Astrocyte (in vitro differentiated cells and primary cell): ENCODE measurements at regions not wholly inside any gene's neighbourhood (a gene's known extent, or its start where the extent isn't known, plus 50 kb on each side); places are given as distances from the start of the nearest gene placed in this dataset.

Source experiments
- DNase-seq: peaks from one replicate; pipeline ENCODE4 v3.0.0-alpha.2; 2010; ENCODE audit warnings: low read depth
- FAIRE-seq: peaks from 2 replicates; lab custom pipeline; 2011; peaks lifted over from hg19 to GRCh38; lab: Jason Lieb, UNC
- H2AFZ ChIP-seq: 2 replicates; pipeline ENCODE4 v1.6.0; 2012; ENCODE audit warnings: low read depth, low read length, inconsistent platforms
- H3K27ac ChIP-seq: 2 replicates; pipeline ENCODE4 v1.5.1; 2011; ENCODE audit warnings: low read depth, low read length, inconsistent platforms
- H3K27me3 ChIP-seq: 2 replicates; pipeline ENCODE4 v1.6.0; 2011; ENCODE audit warnings: low read length, inconsistent platforms; ENCODE audit not compliant: insufficient read depth
- H3K36me3 ChIP-seq: 2 replicates; pipeline ENCODE4 v1.5.1; 2011; ENCODE audit warnings: low read length, inconsistent platforms; ENCODE audit not compliant: insufficient read depth
- H3K4me1 ChIP-seq: 2 replicates; pipeline ENCODE4 v1.5.1; 2011; ENCODE audit warnings: low read length, inconsistent platforms; ENCODE audit not compliant: insufficient read depth
- H3K4me2 ChIP-seq: 2 replicates; pipeline ENCODE4 v1.6.0; 2012; ENCODE audit warnings: low read length, inconsistent platforms
- H3K4me3 ChIP-seq: 2 replicates; pipeline ENCODE4 v1.5.1; 2011; ENCODE audit warnings: low read depth, mild to moderate bottlenecking, low read length, inconsistent platforms; ENCODE audit not compliant: insufficient read depth
- H3K79me2 ChIP-seq: 2 replicates; pipeline ENCODE4 v1.6.0; 2012; ENCODE audit warnings: mild to moderate bottlenecking, low read length, inconsistent platforms; ENCODE audit not compliant: insufficient read depth
- H3K9ac ChIP-seq: 2 replicates; pipeline ENCODE4 v1.6.0; 2012; ENCODE audit warnings: mild to moderate bottlenecking, low read length, inconsistent platforms
- H3K9me3 ChIP-seq: 2 replicates; pipeline ENCODE4 v1.5.1; 2012; ENCODE audit warnings: low read depth, mild to moderate bottlenecking, low read length, inconsistent platforms; ENCODE audit not compliant: insufficient read depth
- H4K20me1 ChIP-seq: 2 replicates; pipeline ENCODE4 v1.6.0; 2012; ENCODE audit warnings: low read length, inconsistent platforms; ENCODE audit not compliant: insufficient read depth
- H3K27ac Mint-ChIP-seq: one replicate; pipeline ENCODE4 v1.8.0; 2021; ENCODE audit warnings: mild to moderate bottlenecking, mixed read lengths; ENCODE audit not compliant: unreplicated experiment
- H3K27me3 Mint-ChIP-seq: one replicate; pipeline ENCODE4 v1.8.0; 2021; ENCODE audit warnings: low read depth, mixed read lengths; ENCODE audit not compliant: unreplicated experiment
- H3K36me3 Mint-ChIP-seq: one replicate; pipeline ENCODE4 v1.8.0; 2021; ENCODE audit warnings: low read depth, mixed read lengths; ENCODE audit not compliant: unreplicated experiment
- H3K4me1 Mint-ChIP-seq: one replicate; pipeline ENCODE4 v1.8.0; 2021; ENCODE audit warnings: low read depth, mixed read lengths; ENCODE audit not compliant: unreplicated experiment
- H3K4me3 Mint-ChIP-seq: one replicate; pipeline ENCODE4 v1.8.0; 2021; ENCODE audit warnings: mild to moderate bottlenecking, moderate library complexity, mixed read lengths; ENCODE audit not compliant: unreplicated experiment
- H3K9me3 Mint-ChIP-seq: one replicate; pipeline ENCODE4 v1.8.0; 2021; ENCODE audit warnings: mild to moderate bottlenecking, mixed read lengths; ENCODE audit not compliant: unreplicated experiment
- EZH2 ChIP-seq: IDR thresholded peaks from 2 replicates; pipeline ENCODE4 v1.6.1; 2012; ENCODE audit warnings: mild to moderate bottlenecking, low read length, inconsistent platforms; ENCODE audit not compliant: insufficient read depth
- TF ChIP-seq, protein P1 (sequence below): IDR thresholded peaks from 2 replicates; pipeline ENCODE4 v1.5.1; 2011; ENCODE audit warnings: low read depth, mild to moderate bottlenecking, inconsistent platforms, low read length, moderate library complexity; ENCODE audit not compliant: insufficient read depth

DNA sequence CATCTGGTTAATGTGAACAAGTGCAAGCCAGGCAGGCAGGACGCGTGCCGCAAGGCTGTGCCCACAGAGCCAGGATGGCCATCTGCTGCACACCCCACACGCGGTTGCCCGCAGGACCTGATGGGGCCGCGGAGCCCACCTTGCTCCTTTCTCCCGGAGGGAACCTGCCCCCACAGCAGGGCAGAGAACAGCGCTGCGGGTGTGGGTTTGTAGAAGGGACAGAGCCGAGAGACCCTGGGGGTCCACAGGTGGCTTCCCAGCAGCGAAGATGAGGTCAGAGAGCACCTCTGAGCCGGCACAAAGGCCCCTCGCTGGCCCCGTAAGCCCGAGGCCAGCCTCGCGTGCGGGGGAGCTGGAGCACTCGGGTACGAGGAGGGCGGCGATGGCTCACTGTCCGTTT, 460.8 kb upstream of the SALL3 start:
- Histone ChIP-seq H3K79me2 (no peaks in the 10 kb centered on the region), H4K20me1 (no peaks in the 10 kb centered on the region), H2AFZ (no peak overlapping the region), H3K4me3 (no peak overlapping the region), H3K4me2 (no peak overlapping the region), H3K9ac (no peak overlapping the region), H3K27me3 (no peaks in the 10 kb centered on the region), H3K27ac (no peak overlapping the region), H3K36me3 (no peaks in the 10 kb centered on the region), H3K4me1 (no peaks in the 10 kb centered on the region), H3K9me3 (peaks cover 9% of the 10 kb centered on the region)
- Mint-ChIP-seq H3K4me1 (no peaks in the 10 kb centered on the region), H3K4me3 (no peak overlapping the region), H3K36me3 (no peaks in the 10 kb centered on the region), H3K9me3 (peaks cover 10% of the 10 kb centered on the region), H3K27me3 (peaks cover 2% of the 10 kb centered on the region), H3K27ac (no peak overlapping the region)
- no peak for TF ChIP-seq EZH2
- TF ChIP-seq, protein P1, sequence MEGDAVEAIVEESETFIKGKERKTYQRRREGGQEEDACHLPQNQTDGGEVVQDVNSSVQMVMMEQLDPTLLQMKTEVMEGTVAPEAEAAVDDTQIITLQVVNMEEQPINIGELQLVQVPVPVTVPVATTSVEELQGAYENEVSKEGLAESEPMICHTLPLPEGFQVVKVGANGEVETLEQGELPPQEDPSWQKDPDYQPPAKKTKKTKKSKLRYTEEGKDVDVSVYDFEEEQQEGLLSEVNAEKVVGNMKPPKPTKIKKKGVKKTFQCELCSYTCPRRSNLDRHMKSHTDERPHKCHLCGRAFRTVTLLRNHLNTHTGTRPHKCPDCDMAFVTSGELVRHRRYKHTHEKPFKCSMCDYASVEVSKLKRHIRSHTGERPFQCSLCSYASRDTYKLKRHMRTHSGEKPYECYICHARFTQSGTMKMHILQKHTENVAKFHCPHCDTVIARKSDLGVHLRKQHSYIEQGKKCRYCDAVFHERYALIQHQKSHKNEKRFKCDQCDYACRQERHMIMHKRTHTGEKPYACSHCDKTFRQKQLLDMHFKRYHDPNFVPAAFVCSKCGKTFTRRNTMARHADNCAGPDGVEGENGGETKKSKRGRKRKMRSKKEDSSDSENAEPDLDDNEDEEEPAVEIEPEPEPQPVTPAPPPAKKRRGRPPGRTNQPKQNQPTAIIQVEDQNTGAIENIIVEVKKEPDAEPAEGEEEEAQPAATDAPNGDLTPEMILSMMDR = no peak
- FAIRE-seq (no peak), DNase-seq (no peak)

DNA sequence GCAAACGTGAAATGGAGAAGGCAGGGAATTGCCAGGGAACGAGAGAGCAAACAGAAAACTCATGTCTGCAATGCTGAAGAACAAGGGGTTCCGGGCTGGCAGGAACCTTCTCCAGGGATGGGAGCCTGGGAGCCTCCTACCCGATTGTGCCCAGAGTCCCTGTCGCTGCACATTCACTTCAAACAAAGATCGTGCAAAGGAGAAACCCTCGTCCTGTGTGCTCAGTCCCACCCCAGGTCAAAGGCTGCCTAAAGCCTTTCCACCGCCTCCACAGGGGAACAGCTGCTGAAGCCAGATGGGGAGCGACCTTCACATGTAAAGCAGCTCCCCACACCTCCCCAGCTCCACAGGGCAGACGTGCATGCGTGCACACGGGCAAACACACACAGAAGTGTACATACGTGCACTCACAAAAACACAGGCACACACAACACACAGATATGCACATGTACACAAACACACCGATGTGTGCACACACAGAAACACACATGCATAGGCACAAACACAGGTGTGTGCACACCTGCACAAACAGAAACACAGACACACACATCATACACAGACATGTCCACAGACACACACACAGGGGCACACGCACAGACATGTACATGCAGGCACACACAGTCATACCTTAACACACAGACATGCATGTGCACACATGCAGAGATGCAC, 460.1 kb upstream of the SALL3 start:
- DNase-seq = no peak
- Histone ChIP-seq H2AFZ (no peak overlapping the region), H3K4me3 (no peak overlapping the region), H3K9me3 (peaks cover 9% of the 10 kb centered on the region), H3K79me2 (no peaks in the 10 kb centered on the region), H3K9ac (no peak overlapping the region), H4K20me1 (no peaks in the 10 kb centered on the region), H3K36me3 (no peaks in the 10 kb centered on the region), H3K4me1 (no peaks in the 10 kb centered on the region), H3K27me3 (no peaks in the 10 kb centered on the region), H3K27ac (no peak overlapping the region), H3K4me2 (no peak overlapping the region)
- TF ChIP-seq, protein P1 = no peak
- no peak for TF ChIP-seq EZH2
- Mint-ChIP-seq H3K36me3 (no peaks in the 10 kb centered on the region), H3K4me1 (no peaks in the 10 kb centered on the region), H3K9me3 (peaks cover 10% of the 10 kb centered on the region), H3K27me3 (peaks cover 2% of the 10 kb centered on the region), H3K27ac (no peak overlapping the region), H3K4me3 (no peak overlapping the region)
- no peak for FAIRE-seq

DNA sequence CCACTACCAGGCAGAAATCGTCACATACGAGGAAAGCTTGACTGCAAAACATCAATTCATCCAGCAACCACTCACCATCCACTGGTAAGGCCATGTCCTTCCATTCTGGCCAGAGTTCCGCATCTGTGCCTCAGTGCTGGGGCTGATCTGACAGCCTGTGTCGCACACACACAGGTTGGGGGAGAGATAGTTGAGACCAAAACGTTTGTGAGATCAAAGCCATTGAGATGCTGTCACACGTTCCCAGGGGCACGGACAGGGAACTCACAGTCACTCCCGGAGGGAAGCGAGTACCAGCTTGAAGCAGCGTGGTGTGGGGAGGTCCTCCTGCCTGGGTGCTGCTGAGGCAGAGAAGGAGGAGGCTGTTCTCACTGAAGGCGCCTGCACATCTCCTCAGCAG, 458.5 kb upstream of the SALL3 start:
- H3K9me3 ChIP-seq = peaks cover 9% of the 10 kb centered on the region
- H4K20me1 ChIP-seq = no peaks in the 10 kb centered on the region
- Mint-ChIP-seq H3K9me3 (peaks cover 9% of the 10 kb centered on the region), H3K27ac (no peak overlapping the region), H3K4me1 (no peaks in the 10 kb centered on the region), H3K36me3 (no peaks in the 10 kb centered on the region), H3K27me3 (no peaks in the 10 kb centered on the region), H3K4me3 (no peak overlapping the region)
- H3K9ac ChIP-seq = no peak overlapping the region
- no peak for TF ChIP-seq EZH2
- TF ChIP-seq, protein P1 = no peak
- H3K36me3 ChIP-seq = no peaks in the 10 kb centered on the region
- FAIRE-seq = no peak
- no peaks in the 10 kb centered on the region for H3K79me2 ChIP-seq
- no peaks in the 10 kb centered on the region for H3K27me3 ChIP-seq
- H2AFZ ChIP-seq = no peak overlapping the region
- DNase-seq = no peak
- no peak overlapping the region for H3K4me3 ChIP-seq
- no peaks in the 10 kb centered on the region for H3K4me1 ChIP-seq
- H3K4me2 ChIP-seq = no peak overlapping the region
- no peak overlapping the region for H3K27ac ChIP-seq
